Tibial artery (tissue), 4 donors: ENCODE measurements at regions not wholly inside any gene's neighbourhood (a gene's known extent, or its start where the extent isn't known, plus 50 kb on each side); places are given as distances from the start of the nearest gene placed in this dataset.

Experiments
- DNase-seq, 2 donors: peaks; one replicate each; pipeline ENCODE4 v3.0.0-alpha.2; 2019
- H3K27ac ChIP-seq, 2 donors: fragments of 200-600 bp; sonication (generic) in 1 of 2; 1 replicate in 1 of 2; 2 replicates in 1 of 2; pipeline ENCODE4 v1.5.1; 2018 to 2019; ENCODE audit warnings: mild to moderate bottlenecking in 1 of 2
- H3K27me3 ChIP-seq, 2 donors: fragments of 200-600 bp; sonication (generic) in 1 of 2; one replicate each; pipeline versions ENCODE4 v1.5.1 to v1.6.0; 2016 to 2019
- H3K36me3 ChIP-seq, 3 donors: fragments of 200-600 bp; sonication (generic) in 2 of 3; one replicate each; pipeline ENCODE4 v1.5.1; 2016 to 2019; ENCODE audit warnings: mild to moderate bottlenecking in 2 of 3
- H3K4me1 ChIP-seq, 4 donors: fragments of 200-600 bp; sonication (generic) in 2 of 4; 1 replicate in 3 of 4; 2 replicates in 1 of 4; pipeline ENCODE4 v1.5.1; 2016 to 2019
- H3K4me3 ChIP-seq, 2 donors: fragments of 200-600 bp; sonication (generic) in 1 of 2; 1 replicate in 1 of 2; 2 replicates in 1 of 2; pipeline ENCODE4 v1.5.1; 2018 to 2019; ENCODE audit warnings: mild to moderate bottlenecking in 2 of 2
- H3K9me3 ChIP-seq, 3 donors: fragments of 200-600 bp; sonication (generic) in 1 of 3; one replicate each; pipeline ENCODE4 v1.5.1; 2016 to 2019
- CTCF ChIP-seq, 2 experiments: fragments of 200-600 bp in 1 of 2; fragments of 450-650 bp in 1 of 2; IDR thresholded peaks; one replicate each; pipeline ENCODE4 v1.5.1; 2017 to 2019; ENCODE audit warnings: antibody characterized with exemption in 2 of 2, mild to moderate bottlenecking in 1 of 2, moderate library complexity in 1 of 2
- intact Hi-C: fragments of 100-400 bp; cut with DNase I; formaldehyde crosslinking; loops from one replicate; pipeline ENCODE4 v1.15.0; 2023; ENCODE audit warnings: low total_unique reads

GRCh38 chr14:59103396-59103795, 85.1 kb upstream of the DAAM1 start:
- Histone ChIP-seq H3K27me3 (no peaks in the 10 kb centered on the region), H3K9me3 (no peaks in the 10 kb centered on the region), H3K4me3 (no peak overlapping the region), H3K27ac (no peak overlapping the region), H3K36me3 (no peaks in the 10 kb centered on the region), H3K4me1 (no peaks in the 10 kb centered on the region)
- DNase-seq, result no peak
- TF ChIP-seq CTCF (IDR thresholded peaks at IDR 0.05), result no peak
- intact Hi-C loops, result no loop called here

- intact Hi-C loops, result no loop called here
- no peak for DNase-seq
- TF ChIP-seq CTCF (IDR thresholded peaks at IDR 0.05), result no peak
- Histone ChIP-seq H3K27ac (no peak overlapping the region), H3K4me3 (no peak overlapping the region), H3K27me3 (no peaks in the 10 kb centered on the region), H3K36me3 (no peaks in the 10 kb centered on the region), H3K9me3 (no peaks in the 10 kb centered on the region), H3K4me1 (no peaks in the 10 kb centered on the region)
These were observed 80.6 kb upstream of the DAAM1 start for GRCh38 chr14:59107819-59108218.

GRCh38 chr14:59116984-59117415, 71.5 kb upstream of the DAAM1 start:
- Histone ChIP-seq H3K4me3 (no peak overlapping the region), H3K27me3 (no peaks in the 10 kb centered on the region), H3K9me3 (no peaks in the 10 kb centered on the region), H3K4me1 (no peaks in the 10 kb centered on the region), H3K27ac (no peak overlapping the region), H3K36me3 (no peaks in the 10 kb centered on the region)
- TF ChIP-seq CTCF (IDR thresholded peaks at IDR 0.05), result no peak
- intact Hi-C loops, result no loop called here
- DNase-seq, result no peak

GRCh38 chr14:59117754-59118528, 70.5 kb upstream of the DAAM1 start:
- no peak overlapping the region for H3K27ac ChIP-seq
- H3K27me3 ChIP-seq, result no peaks in the 10 kb centered on the region
- TF ChIP-seq CTCF (IDR thresholded peaks at IDR 0.05), result no peak
- H3K9me3 ChIP-seq, result no peaks in the 10 kb centered on the region
- H3K4me3 ChIP-seq, result no peak overlapping the region
- H3K4me1 ChIP-seq, result no peaks in the 10 kb centered on the region
- intact Hi-C loops, result no loop called here
- no peak for DNase-seq
- H3K36me3 ChIP-seq, result no peaks in the 10 kb centered on the region

- Histone ChIP-seq H3K4me3 (no peak overlapping the region), H3K36me3 (no peaks in the 10 kb centered on the region), H3K4me1 (no peaks in the 10 kb centered on the region), H3K27me3 (no peaks in the 10 kb centered on the region), H3K9me3 (no peaks in the 10 kb centered on the region), H3K27ac (no peak overlapping the region)
- no peak for DNase-seq
- no peak for TF ChIP-seq CTCF (IDR thresholded peaks at IDR 0.05)
- intact Hi-C loops, result no loop called here
These were observed 67.5 kb upstream of the DAAM1 start for GRCh38 chr14:59120921-59121320.
